ENCODE measurements at regions not wholly inside any gene's neighbourhood (a gene's known extent, or its start where the extent isn't known, plus 50 kb on each side); places are given as distances from the start of the nearest gene placed in this dataset.

DNA sequence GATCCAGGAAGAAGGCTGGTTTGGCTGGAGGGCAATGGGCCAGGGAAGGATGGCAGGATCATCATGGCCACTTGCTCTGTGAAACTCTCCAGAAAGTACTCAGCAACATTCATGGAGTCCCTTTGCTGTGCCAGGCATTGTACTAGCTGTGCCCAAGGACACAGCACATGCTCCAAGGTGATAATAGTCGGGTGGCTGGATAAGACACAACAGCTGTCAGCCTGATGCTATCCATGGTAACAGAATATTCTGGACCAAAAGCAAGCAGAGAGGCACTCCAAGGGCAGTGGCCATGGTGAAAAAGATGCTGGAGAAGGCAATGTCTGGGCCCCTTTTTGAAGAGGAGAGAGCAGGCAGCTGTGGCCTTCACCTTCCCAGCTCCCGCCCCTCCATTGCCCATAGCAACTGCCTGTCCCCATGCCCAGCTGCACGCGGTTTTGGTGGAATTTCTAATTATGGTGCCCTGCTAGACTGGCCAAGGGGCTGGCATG, 113.8 kb upstream of the CPEB4 start:
- CTCF ChIA-PET = interaction anchor here (0.5 to 0.9 kb wide), 3 partner anchors 14 to 117 kb away, joined by 3 to 4 read pairs (median 3); no protein-coding TSS in a partner anchor
- no TSS peak for BruUV-seq (replicated peaks)
- Mint-ChIP-seq H3K4me3 (ENCODE audit: unreplicated experiment) (no peak overlapping the region), H3K27me3 (ENCODE audit: insufficient read depth, unreplicated experiment) (no peaks in the 10 kb centered on the region), H3K4me1 (ENCODE audit: insufficient read depth, unreplicated experiment) (peaks cover 12% of the 10 kb centered on the region), H3K9me3 (ENCODE audit: unreplicated experiment) (no peaks in the 10 kb centered on the region), H3K27ac (ENCODE audit: low read depth, unreplicated experiment) (no peak overlapping the region), H3K36me3 (ENCODE audit: insufficient read depth, unreplicated experiment) (no peaks in the 10 kb centered on the region)
- intact Hi-C loops (cut with micrococcal nuclease) = no loop called here
- TF ChIP-seq, protein P1, sequence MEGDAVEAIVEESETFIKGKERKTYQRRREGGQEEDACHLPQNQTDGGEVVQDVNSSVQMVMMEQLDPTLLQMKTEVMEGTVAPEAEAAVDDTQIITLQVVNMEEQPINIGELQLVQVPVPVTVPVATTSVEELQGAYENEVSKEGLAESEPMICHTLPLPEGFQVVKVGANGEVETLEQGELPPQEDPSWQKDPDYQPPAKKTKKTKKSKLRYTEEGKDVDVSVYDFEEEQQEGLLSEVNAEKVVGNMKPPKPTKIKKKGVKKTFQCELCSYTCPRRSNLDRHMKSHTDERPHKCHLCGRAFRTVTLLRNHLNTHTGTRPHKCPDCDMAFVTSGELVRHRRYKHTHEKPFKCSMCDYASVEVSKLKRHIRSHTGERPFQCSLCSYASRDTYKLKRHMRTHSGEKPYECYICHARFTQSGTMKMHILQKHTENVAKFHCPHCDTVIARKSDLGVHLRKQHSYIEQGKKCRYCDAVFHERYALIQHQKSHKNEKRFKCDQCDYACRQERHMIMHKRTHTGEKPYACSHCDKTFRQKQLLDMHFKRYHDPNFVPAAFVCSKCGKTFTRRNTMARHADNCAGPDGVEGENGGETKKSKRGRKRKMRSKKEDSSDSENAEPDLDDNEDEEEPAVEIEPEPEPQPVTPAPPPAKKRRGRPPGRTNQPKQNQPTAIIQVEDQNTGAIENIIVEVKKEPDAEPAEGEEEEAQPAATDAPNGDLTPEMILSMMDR (IDR thresholded peaks at IDR 0.05; ENCODE audit: unreplicated experiment) = no peak
- no peak for DNase-seq (ENCODE audit: unreplicated experiment)
- POLR2A ChIA-PET = no interaction called here

DNA sequence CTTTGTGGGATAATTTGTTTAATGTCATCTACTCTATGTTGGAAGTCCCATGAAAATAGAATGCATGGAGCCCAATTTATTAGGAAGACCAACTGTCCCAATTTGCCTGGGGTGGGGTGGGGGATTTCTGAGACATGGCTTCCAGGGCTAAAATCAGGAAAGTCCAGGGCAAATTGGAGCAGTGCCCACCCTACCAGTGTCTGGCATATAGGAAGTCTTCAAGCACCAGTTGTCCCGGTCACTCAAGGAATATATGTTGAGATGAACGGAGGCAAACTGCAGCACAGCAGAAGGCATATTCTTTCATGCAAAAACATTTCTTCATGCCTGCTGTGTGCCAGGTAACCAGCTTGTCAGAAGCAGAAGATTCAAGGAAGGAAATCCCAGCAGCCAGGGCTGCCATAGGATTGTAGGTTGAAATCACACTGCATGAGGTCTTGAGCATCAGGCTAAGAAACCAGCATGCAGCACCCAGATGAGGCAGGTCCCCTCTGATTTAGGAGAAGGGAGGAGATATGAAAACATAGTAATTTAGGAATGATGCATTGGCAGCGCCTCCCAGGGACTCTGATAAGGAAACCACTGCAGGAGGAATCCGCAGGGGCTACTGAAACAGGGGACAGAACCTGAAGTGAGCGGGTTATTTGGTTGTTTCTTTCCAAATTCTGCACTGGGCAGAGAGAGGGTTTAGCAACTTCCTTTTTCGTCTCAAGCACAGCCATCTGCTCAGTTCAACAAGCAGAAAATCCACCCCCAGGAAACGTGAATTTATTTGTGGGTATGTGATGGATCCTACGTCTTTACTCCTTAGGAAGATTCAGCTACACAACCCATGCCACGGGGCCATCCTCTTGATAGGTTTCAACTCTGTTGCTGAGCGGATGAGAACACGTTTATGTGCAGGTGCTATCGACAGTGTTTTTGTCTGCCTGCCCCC, 112.6 kb upstream of the CPEB4 start:
- Mint-ChIP-seq H3K4me3 (ENCODE audit: unreplicated experiment) (no peak overlapping the region), H3K27ac (ENCODE audit: low read depth, unreplicated experiment) (no peak overlapping the region), H3K4me1 (ENCODE audit: insufficient read depth, unreplicated experiment) (peaks cover 13% of the 10 kb centered on the region), H3K36me3 (ENCODE audit: insufficient read depth, unreplicated experiment) (no peaks in the 10 kb centered on the region), H3K27me3 (ENCODE audit: insufficient read depth, unreplicated experiment) (no peaks in the 10 kb centered on the region), H3K9me3 (ENCODE audit: unreplicated experiment) (no peaks in the 10 kb centered on the region)
- TF ChIP-seq, protein P1 (IDR thresholded peaks at IDR 0.05; ENCODE audit: unreplicated experiment) = no peak
- intact Hi-C loops (cut with micrococcal nuclease) = no loop called here
- POLR2A ChIA-PET = no interaction called here
- DNase-seq (ENCODE audit: unreplicated experiment) = no peak
- CTCF ChIA-PET = interaction anchor here (0.5 to 0.9 kb wide), 3 partner anchors 10 to 118 kb away, joined by 3 read pairs; no protein-coding TSS in a partner anchor
- no TSS peak for BruUV-seq (replicated peaks)

DNA sequence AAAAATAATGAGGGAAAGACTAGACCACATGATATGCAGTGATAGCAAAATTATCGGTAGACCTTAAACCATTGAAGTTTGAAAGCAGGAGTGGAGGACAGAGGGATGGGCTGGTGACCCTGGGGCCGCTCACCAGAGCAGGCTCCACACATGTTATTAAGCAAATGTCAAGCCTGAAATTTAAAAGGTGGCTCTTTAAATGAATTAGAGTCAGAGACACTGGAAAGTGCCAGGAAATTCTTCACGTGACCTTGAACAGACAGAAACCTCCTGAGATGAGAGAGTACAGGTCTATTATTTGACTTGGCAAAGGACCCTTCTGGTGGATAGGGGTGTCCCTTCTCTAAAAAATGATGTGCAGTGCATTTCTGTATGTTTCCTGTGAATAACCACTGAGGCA, 111.0 kb upstream of the CPEB4 start:
- H3K4me3 Mint-ChIP-seq (ENCODE audit: unreplicated experiment) = no peak overlapping the region
- POLR2A ChIA-PET = interaction anchor here (1.0 to 1.3 kb wide), 3 partner anchors 13 to 112 kb away, joined by 3 to 5 read pairs (median 4); partner anchors contain the start of gene CPEB4

DNA sequence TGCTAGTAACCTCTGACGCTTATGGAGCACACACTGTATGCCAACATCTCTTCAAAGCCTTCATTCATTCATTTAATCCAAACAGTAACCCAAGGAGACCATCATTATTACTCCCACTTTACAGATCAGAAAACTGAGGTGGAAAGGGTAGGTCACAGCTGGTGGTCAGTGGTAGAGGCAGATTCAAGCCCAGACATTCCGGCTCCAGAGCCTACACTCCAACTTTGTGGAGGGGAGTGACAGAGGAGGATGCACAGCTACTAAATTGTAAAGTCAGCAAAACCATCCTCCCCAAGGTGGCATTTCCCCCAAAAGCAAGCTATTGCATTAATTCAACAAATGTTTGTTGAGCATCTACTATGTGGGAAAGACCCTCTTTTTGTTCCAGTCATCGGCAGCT, 110.5 kb upstream of the CPEB4 start:
- H3K27me3 Mint-ChIP-seq (ENCODE audit: insufficient read depth, unreplicated experiment) = no peaks in the 10 kb centered on the region
- no peaks in the 10 kb centered on the region for H3K9me3 Mint-ChIP-seq (ENCODE audit: unreplicated experiment)
- DNase-seq (ENCODE audit: unreplicated experiment) = no peak
- BruUV-seq (replicated peaks) = no TSS peak
- CTCF ChIA-PET = interaction anchor here (0.7 kb wide), 2 partner anchors 11 to 484 kb away, joined by 3 read pairs; no protein-coding TSS in a partner anchor
- peaks cover 33% of the 10 kb centered on the region for H3K4me1 Mint-ChIP-seq (ENCODE audit: insufficient read depth, unreplicated experiment)
- POLR2A ChIA-PET = interaction anchor here (1.0 to 2.1 kb wide), 4 partner anchors 10 to 113 kb away, joined by 3 to 10 read pairs (median 4); partner anchors contain the start of gene CPEB4
- H3K27ac Mint-ChIP-seq (ENCODE audit: low read depth, unreplicated experiment) = no peak overlapping the region
- H3K36me3 Mint-ChIP-seq (ENCODE audit: insufficient read depth, unreplicated experiment) = no peaks in the 10 kb centered on the region
- H3K4me3 Mint-ChIP-seq (ENCODE audit: unreplicated experiment) = no peak overlapping the region
- intact Hi-C loops (cut with micrococcal nuclease) = no loop called here
- TF ChIP-seq, protein P1 (IDR thresholded peaks at IDR 0.05; ENCODE audit: unreplicated experiment) = no peak

More for the DNA sequence above, 111.0 kb upstream of the CPEB4 start:
- Mint-ChIP-seq H3K36me3 (ENCODE audit: insufficient read depth, unreplicated experiment) (no peaks in the 10 kb centered on the region), H3K27me3 (ENCODE audit: insufficient read depth, unreplicated experiment) (no peaks in the 10 kb centered on the region), H3K9me3 (ENCODE audit: unreplicated experiment) (no peaks in the 10 kb centered on the region), H3K27ac (ENCODE audit: low read depth, unreplicated experiment) (no peak overlapping the region), H3K4me1 (ENCODE audit: insufficient read depth, unreplicated experiment) (peaks cover 27% of the 10 kb centered on the region)
- TF ChIP-seq, protein P1 (IDR thresholded peaks at IDR 0.05; ENCODE audit: unreplicated experiment) = no peak
- no TSS peak for BruUV-seq (replicated peaks)
- CTCF ChIA-PET = no interaction called here
- intact Hi-C loops (cut with micrococcal nuclease) = no loop called here
- DNase-seq (ENCODE audit: unreplicated experiment) = no peak
